Activated CD8-positive, alpha-beta T cell treated with anti-CD3 and anti-CD28 coated beads for 36 hours (primary cell): ENCODE measurements at regions not wholly inside any gene's neighbourhood (a gene's known extent, or its start where the extent isn't known, plus 50 kb on each side); places are given as distances from the start of the nearest gene placed in this dataset.

ENCODE experiments used
- ATAC-seq: fragments of 200-7000 bp; cut with Tn5 transposase; one replicate; pipeline ENCODE4 v1.10.0; 2021; ENCODE audit warnings: mild to moderate bottlenecking, moderate library complexity
- CTCF ChIA-PET: fragments of 350-600 bp; sonication (Branson Sonifier 250); formaldehyde crosslinking; loops from one replicate; lab custom pipeline; 2021; ENCODE audit warnings: antibody characterized with exemption; lab: Charles Lee
- POLR2A ChIA-PET: fragments of 350-600 bp; sonication (Branson Sonifier 250); formaldehyde crosslinking; loops from one replicate; lab custom pipeline; 2021; ENCODE audit warnings: antibody characterized with exemption; lab: Charles Lee
- DNase-seq: peaks from one replicate; pipeline ENCODE4 v3.0.0-alpha.2; 2020
- H3K27ac Mint-ChIP-seq: one replicate; pipeline ENCODE4 v1.8.0; 2021; ENCODE audit warnings: mild to moderate bottlenecking, mixed read lengths
- H3K27me3 Mint-ChIP-seq: one replicate; pipeline ENCODE4 v1.8.0; 2021; ENCODE audit warnings: mixed read lengths
- H3K36me3 Mint-ChIP-seq: one replicate; pipeline ENCODE4 v1.8.0; 2021; ENCODE audit warnings: low read depth, mixed read lengths
- H3K4me1 Mint-ChIP-seq: one replicate; pipeline ENCODE4 v1.8.0; 2021; ENCODE audit warnings: low read depth, mixed read lengths
- H3K4me3 Mint-ChIP-seq: one replicate; pipeline ENCODE4 v1.8.0; 2021; ENCODE audit warnings: mild to moderate bottlenecking, moderate library complexity, mixed read lengths
- H3K9me3 Mint-ChIP-seq: one replicate; pipeline ENCODE4 v1.8.0; 2021; ENCODE audit warnings: mixed read lengths
- CTCF ChIP-seq: fragments of 200-600 bp; IDR thresholded peaks from one replicate; pipeline ENCODE4 v1.8.0; 2022; ENCODE audit warnings: antibody characterized with exemption, mild to moderate bottlenecking
- intact Hi-C: fragments of 100-400 bp; cut with micrococcal nuclease; formaldehyde crosslinking; loops from one replicate; pipeline ENCODE4 v1.10.0; 2022

- H3K27ac Mint-ChIP-seq = no peak overlapping the region
- no peak for TF ChIP-seq CTCF
- no peaks in the 10 kb centered on the region for H3K36me3 Mint-ChIP-seq
- ChIA-PET CTCF (no interaction called here), POLR2A (no interaction called here)
- H3K27me3 Mint-ChIP-seq = no peaks in the 10 kb centered on the region
- H3K4me1 Mint-ChIP-seq = no peaks in the 10 kb centered on the region
- DNase-seq (no peak), ATAC-seq (no peak)
- H3K9me3 Mint-ChIP-seq = peaks cover 2% of the 10 kb centered on the region
- intact Hi-C loops = no loop called here
- no peak overlapping the region for H3K4me3 Mint-ChIP-seq
These were observed 335.6 kb upstream of the TRAM1L1 start for GRCh38 chr4:117420948-117421347.

- CTCF ChIA-PET = no interaction called here
- no peak for DNase-seq
- H3K27ac Mint-ChIP-seq = no peak overlapping the region
- H3K36me3 Mint-ChIP-seq = no peaks in the 10 kb centered on the region
- no peak overlapping the region for H3K4me3 Mint-ChIP-seq
- H3K4me1 Mint-ChIP-seq = no peaks in the 10 kb centered on the region
- no peak for TF ChIP-seq CTCF
- POLR2A ChIA-PET = no interaction called here
- no peaks in the 10 kb centered on the region for H3K27me3 Mint-ChIP-seq
- peaks cover 2% of the 10 kb centered on the region for H3K9me3 Mint-ChIP-seq
- intact Hi-C loops = no loop called here
- no peak for ATAC-seq
These were observed 336.3 kb upstream of the TRAM1L1 start for GRCh38 chr4:117421706-117422105.

GRCh38 chr4:117422297-117422696 lies 336.9 kb upstream of the TRAM1L1 start:
- ATAC-seq = no peak
- POLR2A ChIA-PET = no interaction called here
- Mint-ChIP-seq H3K4me1 (no peaks in the 10 kb centered on the region), H3K27ac (no peak overlapping the region), H3K27me3 (no peaks in the 10 kb centered on the region), H3K36me3 (no peaks in the 10 kb centered on the region), H3K9me3 (peaks cover 2% of the 10 kb centered on the region), H3K4me3 (no peak overlapping the region)
- CTCF ChIA-PET = no interaction called here
- DNase-seq = no peak
- no peak for TF ChIP-seq CTCF
- intact Hi-C loops = no loop called here

- ChIA-PET POLR2A (no interaction called here), CTCF (no interaction called here)
- no peak overlapping the region for H3K4me3 Mint-ChIP-seq
- no peaks in the 10 kb centered on the region for H3K36me3 Mint-ChIP-seq
- peaks cover 2% of the 10 kb centered on the region for H3K9me3 Mint-ChIP-seq
- H3K27me3 Mint-ChIP-seq = no peaks in the 10 kb centered on the region
- H3K4me1 Mint-ChIP-seq = no peaks in the 10 kb centered on the region
- ATAC-seq = no peak
- intact Hi-C loops = no loop called here
- H3K27ac Mint-ChIP-seq = no peak overlapping the region
- no peak for DNase-seq
- no peak for TF ChIP-seq CTCF
These were observed 340.3 kb upstream of the TRAM1L1 start for GRCh38 chr4:117425636-117426035.

- ATAC-seq = no peak
- Mint-ChIP-seq H3K4me1 (no peaks in the 10 kb centered on the region), H3K4me3 (no peak overlapping the region), H3K27me3 (no peaks in the 10 kb centered on the region), H3K27ac (no peak overlapping the region), H3K9me3 (no peaks in the 10 kb centered on the region), H3K36me3 (no peaks in the 10 kb centered on the region)
- CTCF ChIA-PET = no interaction called here
- intact Hi-C loops = no loop called here
- TF ChIP-seq CTCF = no peak
- POLR2A ChIA-PET = no interaction called here
- no peak for DNase-seq
These were observed 343.2 kb upstream of the TRAM1L1 start for GRCh38 chr4:117428536-117428935.
